ENCODE measurements at regions not wholly inside any gene's neighbourhood (a gene's known extent, or its start where the extent isn't known, plus 50 kb on each side); places are given as distances from the start of the nearest gene placed in this dataset.

DNA sequence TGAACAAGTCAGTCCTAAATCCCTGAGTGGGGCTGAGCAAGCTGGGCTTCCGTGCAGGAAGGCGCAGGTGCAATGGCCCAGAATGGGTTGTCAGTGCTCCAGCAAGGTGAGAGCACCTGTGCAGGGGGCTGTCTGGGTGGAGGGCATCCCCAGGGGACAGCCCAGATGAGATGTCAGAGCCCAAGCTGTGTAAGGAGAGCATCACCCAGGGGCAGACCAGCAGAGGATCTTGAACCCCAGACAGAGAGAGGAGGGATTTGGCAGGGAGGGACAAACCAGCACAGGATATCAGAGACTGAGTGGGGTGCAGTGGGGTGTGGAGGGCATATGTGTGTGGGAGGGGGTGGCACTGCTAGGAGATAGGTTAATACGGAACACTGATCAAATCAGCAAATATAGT, 114.9 kb upstream of the TMEM45B start:
- Histone ChIP-seq H3K9me3 (ENCODE audit: insufficient read depth, low read depth) (no peaks in the 10 kb centered on the region), H3K4me3 (no peak overlapping the region), H3F3A (ENCODE audit: insufficient read depth, low read depth) (no peaks in the 10 kb centered on the region; the same call in 1 of the 2 replicates), H3K27ac (no peak overlapping the region), H3K4me1 (replicated peaks; ENCODE audit: insufficient read depth) (peaks cover 42% of the 10 kb centered on the region), H3K36me3 (ENCODE audit: low read depth) (no peaks in the 10 kb centered on the region), H3K9me2 (ENCODE audit: insufficient read depth) (no peaks in the 10 kb centered on the region), H3K79me2 (ENCODE audit: low read depth) (no peaks in the 10 kb centered on the region), H3K4me2 (no peak overlapping the region), H2AFZ (no peak overlapping the region), H3K27me3 (ENCODE audit: insufficient read depth, low read depth) (no peaks in the 10 kb centered on the region), H4K20me1 (ENCODE audit: insufficient read depth) (no peaks in the 10 kb centered on the region)
- POLR2A ChIA-PET (ENCODE audit: unreplicated experiment) = no interaction called here
- TF ChIP-seq EZH2 (IDR thresholded peaks at IDR 0.05; ENCODE audit: low read depth) (no peak), CTCF (conservative IDR thresholded peaks at IDR 0.05) (no peak)
- intact Hi-C loops (cut with micrococcal nuclease; ENCODE audit: unreplicated experiment) = no loop called here
- CTCF ChIA-PET = no interaction called here
- no TSS peak for BruUV-seq (replicated peaks)
- DNase-seq = no peak

DNA sequence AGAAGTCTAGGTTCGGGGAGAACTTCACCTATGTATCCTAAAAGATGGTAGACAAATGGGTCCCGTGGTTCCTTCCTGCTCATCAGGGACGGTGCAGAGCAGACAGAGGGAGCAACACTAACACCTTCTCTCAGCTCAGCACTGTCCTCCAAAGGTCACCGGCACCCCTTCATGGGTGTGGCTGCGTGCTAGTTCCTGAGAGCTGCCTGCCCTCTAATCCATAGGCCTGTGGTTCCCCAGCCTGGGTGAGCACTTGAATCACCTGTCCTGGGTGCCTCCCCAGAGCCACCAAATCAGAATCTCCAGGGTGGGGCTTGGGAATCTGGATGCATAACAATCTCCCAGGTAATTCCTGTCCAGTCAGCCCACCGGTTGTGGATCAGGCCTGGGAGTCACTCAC, 113.9 kb upstream of the TMEM45B start:
- intact Hi-C loops (cut with micrococcal nuclease; ENCODE audit: unreplicated experiment) = no loop called here
- no TSS peak for BruUV-seq (replicated peaks)
- Histone ChIP-seq H3F3A (ENCODE audit: insufficient read depth, low read depth) (no peaks in the 10 kb centered on the region; the same call in 1 of the 2 replicates), H3K4me1 (replicated peaks; ENCODE audit: insufficient read depth) (peaks cover 42% of the 10 kb centered on the region), H3K79me2 (ENCODE audit: low read depth) (no peaks in the 10 kb centered on the region), H3K4me2 (no peak overlapping the region), H3K9me2 (ENCODE audit: insufficient read depth) (no peaks in the 10 kb centered on the region), H3K27me3 (ENCODE audit: insufficient read depth, low read depth) (no peaks in the 10 kb centered on the region), H3K4me3 (no peak overlapping the region), H2AFZ (no peak overlapping the region), H3K9me3 (ENCODE audit: insufficient read depth, low read depth) (no peaks in the 10 kb centered on the region), H3K36me3 (ENCODE audit: low read depth) (no peaks in the 10 kb centered on the region), H3K27ac (no peak overlapping the region), H4K20me1 (ENCODE audit: insufficient read depth) (no peaks in the 10 kb centered on the region)
- ChIA-PET POLR2A (ENCODE audit: unreplicated experiment) (no interaction called here), CTCF (no interaction called here)
- TF ChIP-seq EZH2 (IDR thresholded peaks at IDR 0.05; ENCODE audit: low read depth) (no peak), CTCF (conservative IDR thresholded peaks at IDR 0.05) (no peak)
- DNase-seq = no peak

GRCh38 chr11:129702410-129703398, 112.9 kb upstream of the TMEM45B start:
- Histone ChIP-seq H3K4me2 (peak overlapping the region; percentile 17), H4K20me1 (ENCODE audit: insufficient read depth) (no peaks in the 10 kb centered on the region), H3K27ac (peak overlapping the region; percentile 30; the same call in 1 of the 2 replicates), H3K79me2 (ENCODE audit: low read depth) (no peaks in the 10 kb centered on the region), H2AFZ (no peak overlapping the region), H3K4me1 (replicated peaks; ENCODE audit: insufficient read depth) (peaks cover 42% of the 10 kb centered on the region), H3K27me3 (ENCODE audit: insufficient read depth, low read depth) (no peaks in the 10 kb centered on the region), H3K36me3 (ENCODE audit: low read depth) (no peaks in the 10 kb centered on the region), H3K9me2 (ENCODE audit: insufficient read depth) (no peaks in the 10 kb centered on the region), H3K9me3 (ENCODE audit: insufficient read depth, low read depth) (no peaks in the 10 kb centered on the region), H3F3A (ENCODE audit: insufficient read depth, low read depth) (no peaks in the 10 kb centered on the region; the same call in 1 of the 2 replicates), H3K4me3 (no peak overlapping the region)
- CTCF ChIA-PET = no interaction called here
- intact Hi-C loops (cut with micrococcal nuclease; ENCODE audit: unreplicated experiment) = no loop called here
- DNase-seq = peak in 1 of 2 experiments; percentile 89
- no peak for TF ChIP-seq EZH2 (IDR thresholded peaks at IDR 0.05; ENCODE audit: low read depth)
- TF ChIP-seq CTCF (conservative IDR thresholded peaks at IDR 0.05) = no peak
- POLR2A ChIA-PET (ENCODE audit: unreplicated experiment) = no interaction called here
- BruUV-seq (replicated peaks) = no TSS peak
